ENCODE measurements at regions not wholly inside any gene's neighbourhood (a gene's known extent, or its start where the extent isn't known, plus 50 kb on each side); places are given as distances from the start of the nearest gene placed in this dataset.
A peak's percentile ranks its signal among the peaks of the same experiment; 100 is the strongest.

GRCh38 chr6:112920994-112921393 lies 573.9 kb downstream of the RFPL4B start:
- no peak overlapping the region for H3K4me3 ChIP-seq (ENCODE audit: low read depth, low read length)
- peak; percentile 44 for DNase-seq (ENCODE audit: low read depth)
- no peak for TF ChIP-seq CTCF (IDR thresholded peaks at IDR 0.05; ENCODE audit: insufficient read depth, low read depth, low read length)

- no peak for DNase-seq (ENCODE audit: low read depth)
- H3K4me3 ChIP-seq (ENCODE audit: low read depth, low read length): no peak overlapping the region
- no peak for TF ChIP-seq CTCF (IDR thresholded peaks at IDR 0.05; ENCODE audit: insufficient read depth, low read depth, low read length)
Observed at GRCh38 chr6:112923940-112924587, 576.9 kb downstream of the RFPL4B start.

- no peak for DNase-seq (ENCODE audit: low read depth)
- no peak for TF ChIP-seq CTCF (IDR thresholded peaks at IDR 0.05; ENCODE audit: insufficient read depth, low read depth, low read length)
- no peak overlapping the region for H3K4me3 ChIP-seq (ENCODE audit: low read depth, low read length)
Observed at GRCh38 chr6:112925702-112926101, 578.6 kb downstream of the RFPL4B start.

GRCh38 chr6:112927641-112928320 lies 580.7 kb downstream of the RFPL4B start:
- TF ChIP-seq CTCF (IDR thresholded peaks at IDR 0.05; ENCODE audit: insufficient read depth, low read depth, low read length): no peak

GRCh38 chr6:112929641-112930040 lies 582.5 kb downstream of the RFPL4B start:
- no peak for TF ChIP-seq CTCF (IDR thresholded peaks at IDR 0.05; ENCODE audit: insufficient read depth, low read depth, low read length)
- peak; percentile 34 for DNase-seq (ENCODE audit: low read depth)
- no peak overlapping the region for H3K4me3 ChIP-seq (ENCODE audit: low read depth, low read length)

More at GRCh38 chr6:112927641-112928320, 580.7 kb downstream of the RFPL4B start:
- DNase-seq (ENCODE audit: low read depth): no peak
- H3K4me3 ChIP-seq (ENCODE audit: low read depth, low read length): no peak overlapping the region

- DNase-seq (ENCODE audit: low read depth): no peak
- TF ChIP-seq CTCF (IDR thresholded peaks at IDR 0.05; ENCODE audit: insufficient read depth, low read depth, low read length): no peak
- no peak overlapping the region for H3K4me3 ChIP-seq (ENCODE audit: low read depth, low read length)
Observed at GRCh38 chr6:112931832-112932231, 584.7 kb downstream of the RFPL4B start.

All from fibroblast of villous mesenchyme (primary cell).